GM12891 (cell line): ENCODE measurements at regions not wholly inside any gene's neighbourhood (a gene's known extent, or its start where the extent isn't known, plus 50 kb on each side); places are given as distances from the start of the nearest gene placed in this dataset.

ENCODE experiments used
- PAX5 ChIP-seq: IDR thresholded peaks from 2 replicates; pipeline ENCODE4 v1.6.1; 2011; ENCODE audit warnings: low read length, moderate library complexity, mild to moderate bottlenecking; ENCODE audit not compliant: insufficient read depth, severe bottlenecking
- POLR2A ChIP-seq: IDR thresholded peaks from 2 replicates; pipeline ENCODE4 v1.6.1; 2011; ENCODE audit warnings: low read depth, low read length, control low read depth
- POLR2AphosphoS5 ChIP-seq: IDR thresholded peaks from 2 replicates; pipeline ENCODE4 v1.6.1; 2011; ENCODE audit warnings: low read depth, low read length, control low read depth
- POU2F2 ChIP-seq: IDR thresholded peaks from 2 replicates; pipeline ENCODE4 v1.6.1; 2011; ENCODE audit warnings: low read depth, mild to moderate bottlenecking, control low read depth, low read length, moderate library complexity
- SPI1 ChIP-seq: IDR thresholded peaks from 2 replicates; pipeline ENCODE4 v1.6.1; 2011; ENCODE audit warnings: low read depth, low read length, control low read depth
- TAF1 ChIP-seq: IDR thresholded peaks from 2 replicates; pipeline ENCODE4 v1.6.1; 2011; ENCODE audit warnings: low read depth, low read length, control low read depth

DNA sequence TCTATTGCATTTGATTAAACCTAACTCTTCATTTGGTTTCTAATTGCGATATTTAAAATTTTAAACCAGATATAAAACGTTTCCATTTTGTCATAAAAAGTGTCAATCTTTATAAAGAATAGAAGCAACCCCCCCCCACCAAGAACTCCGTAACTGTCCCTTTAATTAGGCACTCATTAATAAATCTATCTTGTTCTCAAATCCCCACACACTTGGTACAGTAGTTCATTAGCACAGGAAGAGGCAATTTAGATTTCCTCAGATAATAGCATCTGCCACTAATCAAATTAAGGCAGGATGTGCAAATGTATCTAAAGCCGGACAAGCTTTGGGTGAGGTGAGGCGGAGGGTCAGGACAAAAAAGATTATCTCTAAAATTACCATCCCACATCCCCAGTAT, 1143.3 kb upstream of the AUTS2 start:
- TF ChIP-seq TAF1, result no peak
- no peak for TF ChIP-seq POLR2A
- TF ChIP-seq SPI1, result no peak
- TF ChIP-seq POLR2AphosphoS5, result no peak
- TF ChIP-seq POU2F2, result no peak
- no peak for TF ChIP-seq PAX5
